HG02852 (cell line): ENCODE measurements at regions not wholly inside any gene's neighbourhood (a gene's known extent, or its start where the extent isn't known, plus 50 kb on each side); places are given as distances from the start of the nearest gene placed in this dataset.

Source experiments
- ATAC-seq: cut with Tn5 transposase; IDR thresholded peaks from one replicate; pipeline ENCODE4 v1.9.1; 2021; ENCODE audit warnings: mild to moderate bottlenecking, moderate library complexity; ENCODE audit not compliant: unreplicated experiment

GRCh38 chrX:30156880-30157560 lies 58.3 kb upstream of the MAGEB2 start:
- no peak for ATAC-seq

GRCh38 chrX:30161043-30161442 lies 54.3 kb upstream of the MAGEB2 start:
- no peak for ATAC-seq
